K562 (cell line): ENCODE measurements at regions not wholly inside any gene's neighbourhood (a gene's known extent, or its start where the extent isn't known, plus 50 kb on each side); places are given as distances from the start of the nearest gene placed in this dataset.

ENCODE experiments used
- ATAC-seq: fragments of 200-7000 bp; cut with Tn5 transposase; 3 replicates; pipeline ENCODE4 v1.9.1; 2020; ENCODE audit warnings: moderate library complexity
- BruUV-seq: library from RNA; stranded (reverse); fragments of 400-500 nt; replicated peaks from 2 replicates; lab custom pipeline; 2021; lab: Mats Ljungman, UMichigan
- CTCF ChIA-PET: fragments of 300-600 bp; formaldehyde crosslinking; extraction: SDS; loops from one replicate; lab custom pipeline; 2021; ENCODE audit warnings: low intra/inter-chr PET ratio; lab: Yijun Ruan, JAX
- POLR2A ChIA-PET: fragments of 300-600, 350-650 bp; sonication (Branson Sonifier 250); formaldehyde crosslinking; extraction: SDS; loops from one replicate; lab custom pipeline; 2021; ENCODE audit warnings: antibody characterized with exemption, inconsistent platforms; lab: Yijun Ruan, JAX
- DNase-seq, 4 experiments: peaks; one replicate each; pipeline versions ENCODE4 v3.0.0 to v3.0.0-alpha.2; 2011 to 2018; ENCODE audit warnings: low spot score in 3 of 4, mixed read lengths in 3 of 4; ENCODE audit errors: extremely low read depth in 1 of 4
- FAIRE-seq: peaks from 2 replicates; lab custom pipeline; 2011; peaks lifted over from hg19 to GRCh38; lab: Jason Lieb, UNC
- H2AFZ ChIP-seq: 2 replicates; pipeline ENCODE4 v1.6.0; 2011; ENCODE audit warnings: low read depth, low read length, control low read depth, inconsistent platforms
- H3K27ac ChIP-seq: fragments of 200-600 bp; 3 replicates; pipeline ENCODE4 v1.8.0; 2011; ENCODE audit warnings: low read depth, mild to moderate bottlenecking, control low read depth, inconsistent platforms, low read length, moderate library complexity, mixed read lengths; ENCODE audit errors: extremely low read depth
- H3K27me3 ChIP-seq, 2 experiments: fragments of 300-600 bp in 1 of 2; 2 replicates in 1 of 2; 3 replicates in 1 of 2; pipeline versions ENCODE4 v1.6.0 to v1.8.0; 2011; ENCODE audit warnings: inconsistent platforms in 2 of 2, low read length in 2 of 2, mild to moderate bottlenecking in 1 of 2, mixed read lengths in 1 of 2, moderate library complexity in 1 of 2; ENCODE audit not compliant: control insufficient read depth in 2 of 2, insufficient read depth in 2 of 2
- H3K36me3 ChIP-seq: fragments of 300-600 bp; 3 replicates; pipeline ENCODE4 v1.8.0; 2011; ENCODE audit warnings: mild to moderate bottlenecking, low read length, inconsistent platforms; ENCODE audit not compliant: control insufficient read depth, insufficient read depth
- H3K4me1 ChIP-seq, 2 experiments: fragments of 200-600 bp in 1 of 2; replicated peaks in 1 of 2; 2 replicates in 1 of 2; 3 replicates in 1 of 2; pipeline versions ENCODE4 v1.5.1 to v1.8.0; 2011; ENCODE audit warnings: inconsistent platforms in 2 of 2, low read length in 2 of 2, mild to moderate bottlenecking in 1 of 2, mixed read lengths in 1 of 2, moderate library complexity in 1 of 2; ENCODE audit not compliant: control insufficient read depth in 2 of 2, insufficient read depth in 2 of 2
- H3K4me2 ChIP-seq: 2 replicates; pipeline ENCODE4 v1.6.1; 2011; ENCODE audit warnings: low read length, control low read depth, inconsistent platforms, mixed read lengths; ENCODE audit not compliant: insufficient read depth
- H3K4me3 ChIP-seq: fragments of 200-600 bp; sonication (generic), shearing (Covaris generic); 2 replicates; pipeline ENCODE4 v1.5.1; 2016; ENCODE audit warnings: control low read depth, inconsistent platforms
- H3K79me2 ChIP-seq: fragments of 200-600 bp; 3 replicates; pipeline ENCODE4 v1.8.0; 2011; ENCODE audit warnings: low read length, inconsistent platforms; ENCODE audit not compliant: control insufficient read depth, insufficient read depth
- H3K9ac ChIP-seq, 2 experiments: 2 replicates each; pipeline versions ENCODE4 v1.6.0 to v1.6.1; 2011; ENCODE audit warnings: low read depth in 2 of 2, low read length in 2 of 2, control low read depth in 1 of 2, inconsistent platforms in 1 of 2, mild to moderate bottlenecking in 1 of 2, mixed read lengths in 1 of 2; ENCODE audit not compliant: insufficient read depth in 1 of 2
- H3K9me1 ChIP-seq: one replicate; pipeline ENCODE4 v1.6.0; 2011; ENCODE audit warnings: inconsistent platforms, mild to moderate bottlenecking, low read length, moderate library complexity; ENCODE audit not compliant: control insufficient read depth, insufficient read depth
- H3K9me3 ChIP-seq: replicated peaks from 2 replicates; pipeline ENCODE4 v1.5.1; 2011; ENCODE audit warnings: low read depth, low read length, inconsistent platforms; ENCODE audit not compliant: control insufficient read depth, insufficient read depth
- H4K20me1 ChIP-seq: replicated peaks from 2 replicates; pipeline ENCODE4 v1.6.1; 2011; ENCODE audit warnings: low read length, inconsistent platforms, mixed read lengths; ENCODE audit not compliant: control insufficient read depth, insufficient read depth
- E2F3 ChIP-seq: fragments of 250-450 bp; sonication (Bioruptor Pico); IDR thresholded peaks from 2 replicates; pipeline ENCODE4 v1.4.0; 2020; ENCODE audit warnings: mild to moderate bottlenecking
- POLR2AphosphoS5 ChIP-seq: IDR thresholded peaks from 2 replicates; pipeline ENCODE4 v1.6.1; 2011; ENCODE audit warnings: mild to moderate bottlenecking, low read depth, low read length, moderate library complexity; ENCODE audit not compliant: control insufficient read depth, insufficient read depth
- RAD51 ChIP-seq: fragments of 450-650 bp; IDR thresholded peaks from 2 replicates; pipeline ENCODE4 v1.7.1; 2016; ENCODE audit warnings: low read depth, mild to moderate bottlenecking, borderline replicate concordance
- RBBP5 ChIP-seq: fragments of 200-600 bp; sonication (generic); IDR thresholded peaks from 2 replicates; pipeline ENCODE4 v1.6.1; 2012; ENCODE audit warnings: borderline replicate concordance, mild to moderate bottlenecking, low read length, control low read depth, inconsistent platforms; ENCODE audit not compliant: insufficient read depth, poor library complexity, severe bottlenecking
- SETDB1 ChIP-seq: IDR thresholded peaks from one replicate; pipeline ENCODE4 v1.6.1; 2012; ENCODE audit warnings: low read length, control low read depth, inconsistent platforms
- SOX6 ChIP-seq: fragments of 450-650 bp; IDR thresholded peaks from 2 replicates; pipeline ENCODE4 v1.6.1; 2014; ENCODE audit warnings: mild to moderate bottlenecking
- TGIF2 ChIP-seq: sonication (generic); formaldehyde crosslinking; IDR thresholded peaks from 2 replicates; pipeline ENCODE4 v1.8.1; 2022; ENCODE audit warnings: mild to moderate bottlenecking, missing genetic modification reagents, moderate library complexity
- ZFP1 ChIP-seq: fragments of 450-650 bp; formaldehyde crosslinking; IDR thresholded peaks from 2 replicates; pipeline ENCODE4 v1.4.0; 2020; ENCODE audit warnings: mild to moderate bottlenecking, mixed read lengths
- ZNF23 ChIP-seq: fragments of 250-450 bp; sonication (Bioruptor Pico); IDR thresholded peaks from 2 replicates; pipeline ENCODE4 v1.4.0; 2020; ENCODE audit warnings: mild to moderate bottlenecking
- ZNF778 ChIP-seq: fragments of 450-650 bp; formaldehyde crosslinking; IDR thresholded peaks from 2 replicates; pipeline ENCODE4 v1.4.0; 2020; ENCODE audit warnings: mild to moderate bottlenecking, moderate library complexity
- WGBS: fragments of 100-300 bp; shearing (Covaris generic); methylation state at CpG from one replicate; pipeline ENCODE4 v1.1.6; 2016; ENCODE audit warnings: low coverage, mixed read lengths; ENCODE audit not compliant: insufficient coverage; ENCODE audit errors: missing lambda C conversion rate; 5-methylcytosine and 5-hydroxymethylcytosine counted together
- in situ Hi-C: fragments of 300-500 bp; cut with MboI; formaldehyde crosslinking; loops from 4 replicates; pipeline ENCODE4 v1.15.0; 2018; ENCODE audit warnings: inconsistent platforms, mixed read lengths
- intact Hi-C: fragments of 100-400 bp; cut with micrococcal nuclease; formaldehyde crosslinking; loops from 2 replicates; pipeline ENCODE4 v1.14.2; 2022
- TF ChIP-seq, protein P1 (sequence below): fragments of 250-450 bp; sonication (Bioruptor Pico); IDR thresholded peaks from 2 replicates; pipeline ENCODE4 v1.9.0; 2021; ENCODE audit warnings: mild to moderate bottlenecking

DNA sequence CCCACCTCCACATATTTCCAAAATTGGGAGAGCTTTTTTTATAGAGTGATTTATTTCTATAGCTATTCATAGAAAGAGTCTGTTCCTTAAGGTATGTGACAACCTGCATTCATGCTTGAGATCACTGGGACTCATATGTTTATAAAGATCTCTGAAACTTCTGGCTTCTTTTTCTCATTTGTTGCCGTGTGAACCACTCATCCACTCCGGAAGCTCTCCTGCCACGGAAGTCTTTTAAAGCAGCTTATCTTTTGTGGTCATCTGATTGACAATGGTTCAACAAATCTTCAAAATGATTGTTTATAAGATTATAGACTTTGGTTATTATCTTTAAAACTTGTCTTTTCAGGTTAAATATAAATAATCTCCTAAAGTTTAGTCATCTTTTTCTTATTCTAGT, 260.5 kb downstream of the C3orf38 start:
- ChIA-PET CTCF (no interaction called here), POLR2A (no interaction called here)
- Histone ChIP-seq H2AFZ (no peak overlapping the region), H3K9ac (no peak overlapping the region), H3K9me1 (no peaks in the 10 kb centered on the region), H3K4me3 (no peak overlapping the region), H3K4me1 (no peaks in the 10 kb centered on the region), H3K36me3 (no peaks in the 10 kb centered on the region), H3K27ac (no peak overlapping the region), H3K4me2 (no peak overlapping the region), H3K9me3 (no peaks in the 10 kb centered on the region), H3K27me3 (no peaks in the 10 kb centered on the region), H4K20me1 (no peaks in the 10 kb centered on the region), H3K79me2 (no peaks in the 10 kb centered on the region)
- FAIRE-seq (no peak), DNase-seq (no peak), ATAC-seq (no peak)
- intact Hi-C loops (no loop called here), in situ Hi-C loops (no loop called here)
- TF ChIP-seq TGIF2, result no peak
- TF ChIP-seq ZFP1 (CRISPR knock-in tag), result no peak
- TF ChIP-seq ZNF23, result no peak
- no peak for TF ChIP-seq POLR2AphosphoS5
- WGBS, result 0% methylated on average over 3 of the region's 3 CpGs
- no TSS peak for BruUV-seq

DNA sequence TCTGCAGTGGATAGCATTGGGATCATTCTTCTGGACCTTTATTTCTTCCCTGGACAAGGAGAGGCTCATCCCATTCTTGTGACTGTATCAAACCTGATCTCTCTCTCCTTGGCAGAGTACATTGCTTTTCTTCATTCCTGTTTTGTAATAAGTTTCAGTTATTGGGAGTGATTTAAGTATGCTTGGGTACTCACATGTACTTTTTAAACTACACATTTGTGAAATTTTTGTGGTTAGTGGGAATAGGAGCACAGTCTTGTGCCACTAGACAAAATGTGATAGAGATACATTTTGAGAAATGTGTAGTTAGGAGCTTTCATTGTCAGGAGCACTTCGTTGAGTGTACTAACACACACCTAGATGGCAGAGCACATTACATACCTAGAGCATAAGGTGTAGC, 262.6 kb downstream of the C3orf38 start:
- no peaks in the 10 kb centered on the region for H3K36me3 ChIP-seq
- TF ChIP-seq, protein P1, sequence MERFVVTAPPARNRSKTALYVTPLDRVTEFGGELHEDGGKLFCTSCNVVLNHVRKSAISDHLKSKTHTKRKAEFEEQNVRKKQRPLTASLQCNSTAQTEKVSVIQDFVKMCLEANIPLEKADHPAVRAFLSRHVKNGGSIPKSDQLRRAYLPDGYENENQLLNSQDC (CRISPR knock-in tag), result no peak
- no peak for TF ChIP-seq ZNF778 (CRISPR knock-in tag)
- TF ChIP-seq RAD51, result no peak
- TF ChIP-seq E2F3 (CRISPR knock-in tag), result no peak
- TF ChIP-seq RBBP5, result no peak
- no peak for TF ChIP-seq SETDB1
- TF ChIP-seq SOX6, result no peak
- H2AFZ ChIP-seq, result no peak overlapping the region
- no peak for FAIRE-seq
- no peak for ATAC-seq
- H3K9me1 ChIP-seq, result no peaks in the 10 kb centered on the region
- BruUV-seq, result no TSS peak
- H3K79me2 ChIP-seq, result no peaks in the 10 kb centered on the region
- intact Hi-C loops (no loop called here), in situ Hi-C loops (no loop called here)
- H3K9ac ChIP-seq, result no peak overlapping the region
- H3K4me3 ChIP-seq, result no peak overlapping the region
- no peaks in the 10 kb centered on the region for H3K4me1 ChIP-seq
- 0% methylated on average over 1 of the region's 1 CpG for WGBS
- H3K27ac ChIP-seq, result no peak overlapping the region
- H3K9me3 ChIP-seq, result no peaks in the 10 kb centered on the region
- H3K27me3 ChIP-seq, result no peaks in the 10 kb centered on the region
- DNase-seq, result no peak
- H4K20me1 ChIP-seq, result no peaks in the 10 kb centered on the region
- no peak overlapping the region for H3K4me2 ChIP-seq
- CTCF ChIA-PET, result no interaction called here
- POLR2A ChIA-PET, result no interaction called here
